ENCODE measurements at regions not wholly inside any gene's neighbourhood (a gene's known extent, or its start where the extent isn't known, plus 50 kb on each side); places are given as distances from the start of the nearest gene placed in this dataset.

- Mint-ChIP-seq H3K4me3 (no peak overlapping the region), H3K36me3 (ENCODE audit: low read depth) (no peaks in the 10 kb centered on the region; the same call in 2 of the 3 replicates), H3K27ac (no peak overlapping the region), H3K4me1 (peaks cover 4% of the 10 kb centered on the region), H3K27me3 (ENCODE audit: insufficient read depth, low read depth, poor library complexity) (peaks cover 2% of the 10 kb centered on the region), H3K9me3 (peaks cover 14% of the 10 kb centered on the region; the same call in 2 of the 3 replicates)
- Histone ChIP-seq H3K27me3 (ENCODE audit: insufficient read depth) (no peaks in the 10 kb centered on the region), H3K9me2 (ENCODE audit: insufficient read depth) (peaks cover 10% of the 10 kb centered on the region; the same call in 1 of the 2 replicates), H3K4me3 (no peak overlapping the region), H3K4me1 (ENCODE audit: insufficient read depth) (no peaks in the 10 kb centered on the region), H3K27ac (ENCODE audit: low read depth) (no peak overlapping the region), H3K4me2 (no peak overlapping the region), H3K79me2 (replicated peaks; ENCODE audit: insufficient read depth) (no peaks in the 10 kb centered on the region), H3F3A (replicated peaks; ENCODE audit: low read depth) (no peaks in the 10 kb centered on the region), H4K20me1 (replicated peaks; ENCODE audit: insufficient read depth) (no peaks in the 10 kb centered on the region), H3K36me3 (ENCODE audit: insufficient read depth) (no peaks in the 10 kb centered on the region), H2AFZ (no peak overlapping the region; the same call in 1 of the 2 replicates)
- no peak for ATAC-seq
- DNase-seq (ENCODE audit: low spot score) = no peak
- TF ChIP-seq NANOG (IDR thresholded peaks at IDR 0.05; ENCODE audit: borderline replicate concordance) (no peak), ZNF114 (CRISPR knock-in tag; IDR thresholded peaks at IDR 0.05) (no peak), EZH2phosphoT487 (IDR thresholded peaks at IDR 0.05; ENCODE audit: unreplicated experiment) (no peak), JUNB (IDR thresholded peaks at IDR 0.05; ENCODE audit: unreplicated experiment) (no peak), ETS1 (IDR thresholded peaks at IDR 0.05) (no peak), STAT1 (IDR thresholded peaks at IDR 0.05; ENCODE audit: unreplicated experiment) (no peak), CREB1 (CRISPR knock-in tag; IDR thresholded peaks at IDR 0.05; ENCODE audit: low read depth) (no peak), CTCF (conservative IDR thresholded peaks at IDR 0.05; ENCODE audit: low read depth in 2 of 2) (no peak), ZNF462 (CRISPR knock-in tag; IDR thresholded peaks at IDR 0.05) (no peak)
Observed at GRCh38 chr6:156058356-156058755, 602.7 kb upstream of the NOX3 start.

All from GM23338 (cell line).